HepG2 (cell line): ENCODE measurements at regions not wholly inside any gene's neighbourhood (a gene's known extent, or its start where the extent isn't known, plus 50 kb on each side); places are given as distances from the start of the nearest gene placed in this dataset.

Experiments used
- ATAC-seq: fragments of 200-7000 bp; cut with Tn5 transposase; 3 replicates; pipeline ENCODE4 v1.9.1; 2020; ENCODE audit warnings: mild to moderate bottlenecking, moderate library complexity
- BruUV-seq: library from RNA; stranded (reverse); fragments of 400-500 nt; replicated peaks from 2 replicates; lab custom pipeline; 2021; lab: Mats Ljungman, UMichigan
- CTCF ChIA-PET: fragments of 300-600 bp; formaldehyde crosslinking; extraction: SDS; loops from one replicate; lab custom pipeline; 2021; ENCODE audit warnings: low total read pairs, inconsistent platforms, low intra/inter-chr PET ratio; lab: Yijun Ruan, JAX
- POLR2A ChIA-PET: fragments of 350-600 bp; sonication (Branson Sonifier 250); formaldehyde crosslinking; loops from one replicate; lab custom pipeline; 2020; ENCODE audit warnings: antibody characterized with exemption, inconsistent platforms; lab: Yijun Ruan, JAX
- DNase-seq: peaks from one replicate; pipeline ENCODE4 v3.0.0-alpha.2; 2015; ENCODE audit warnings: low spot score
- FAIRE-seq: peaks from 3 replicates; lab custom pipeline; 2011; peaks lifted over from hg19 to GRCh38; lab: Jason Lieb, UNC
- H2AFZ ChIP-seq: one replicate; pipeline ENCODE4 v1.6.1; 2011; ENCODE audit warnings: low read length, inconsistent platforms
- H3K27ac ChIP-seq: fragments of 300-600 bp; 3 replicates; pipeline ENCODE4 v1.8.0; 2011; ENCODE audit warnings: mixed run types, mild to moderate bottlenecking, mixed read lengths, low read length, inconsistent platforms; ENCODE audit not compliant: insufficient read depth; ENCODE audit errors: extremely low read length
- H3K27me3 ChIP-seq, 2 experiments: fragments of 200-600 bp in 1 of 2; 2 replicates in 1 of 2; 3 replicates in 1 of 2; pipeline versions ENCODE4 v1.6.0 to v1.8.0; 2011; ENCODE audit warnings: low read length in 2 of 2, mild to moderate bottlenecking in 2 of 2, moderate library complexity in 2 of 2, inconsistent platforms in 1 of 2; ENCODE audit not compliant: insufficient read depth in 2 of 2, control insufficient read depth in 1 of 2
- H3K36me3 ChIP-seq, 2 experiments: fragments of 200-600 bp in 1 of 2; replicated peaks in 1 of 2; 2 replicates in 1 of 2; 3 replicates in 1 of 2; pipeline versions ENCODE4 v1.5.1 to v1.8.0; 2011; ENCODE audit warnings: low read length in 2 of 2, inconsistent platforms in 1 of 2; ENCODE audit not compliant: insufficient read depth in 2 of 2, control insufficient read depth in 1 of 2
- H3K4me1 ChIP-seq: 2 replicates; pipeline ENCODE4 v1.5.1; 2012; ENCODE audit warnings: low read length, inconsistent platforms; ENCODE audit not compliant: insufficient read depth
- H3K4me2 ChIP-seq: 2 replicates; pipeline ENCODE4 v1.6.0; 2011; ENCODE audit warnings: low read depth, low read length, inconsistent platforms
- H3K4me3 ChIP-seq, 3 experiments: fragments of 200-600 bp in 1 of 3; sonication (generic), shearing (Covaris generic) in 1 of 3; replicated peaks in 1 of 3; 2 replicates each; pipeline ENCODE4 v1.5.1; 2011 to 2016; ENCODE audit warnings: low read length in 3 of 3, inconsistent platforms in 2 of 3, low read depth in 2 of 3, mild to moderate bottlenecking in 2 of 3, control low read depth in 1 of 3, mixed read lengths in 1 of 3; ENCODE audit not compliant: insufficient read depth in 1 of 3
- H3K79me2 ChIP-seq: one replicate; pipeline ENCODE4 v1.6.1; 2011; ENCODE audit warnings: low read length, inconsistent platforms; ENCODE audit not compliant: insufficient read depth
- H3K9ac ChIP-seq: 2 replicates; pipeline ENCODE4 v1.6.0; 2011; ENCODE audit warnings: mild to moderate bottlenecking, low read depth, low read length, inconsistent platforms; ENCODE audit not compliant: insufficient read depth
- H3K9me3 ChIP-seq: 2 replicates; pipeline ENCODE4 v1.5.1; 2012; ENCODE audit warnings: mild to moderate bottlenecking, low read length
- H4K20me1 ChIP-seq: 2 replicates; pipeline ENCODE4 v1.6.0; 2011; ENCODE audit warnings: inconsistent platforms, mild to moderate bottlenecking, low read length, moderate library complexity; ENCODE audit not compliant: insufficient read depth
- ARID2 ChIP-seq: sonication (generic); formaldehyde crosslinking; IDR thresholded peaks from 2 replicates; pipeline ENCODE4 v1.8.1; 2022; ENCODE audit warnings: mild to moderate bottlenecking, missing genetic modification reagents, borderline replicate concordance
- ELF4 ChIP-seq: sonication (generic); formaldehyde crosslinking; IDR thresholded peaks from 2 replicates; pipeline ENCODE4 v1.5.0; 2020; ENCODE audit warnings: missing genetic modification reagents, mild to moderate bottlenecking, moderate library complexity, borderline replicate concordance
- GZF1 ChIP-seq: sonication (generic); formaldehyde crosslinking; IDR thresholded peaks from 2 replicates; pipeline ENCODE4 v1.5.1; 2020; ENCODE audit warnings: mild to moderate bottlenecking, missing genetic modification reagents
- SALL1 ChIP-seq: sonication (generic); formaldehyde crosslinking; IDR thresholded peaks from 2 replicates; pipeline ENCODE4 v1.8.0; 2022; ENCODE audit warnings: mild to moderate bottlenecking, missing genetic modification reagents
- SOX6 ChIP-seq, 2 experiments: fragments of 450-650 bp in 1 of 2; sonication (generic) in 1 of 2; formaldehyde crosslinking in 1 of 2; IDR thresholded peaks; 2 replicates each; pipeline versions ENCODE4 v1.4.0 to v1.6.1; 2017 to 2020; ENCODE audit warnings: antibody characterized with exemption in 1 of 2, mild to moderate bottlenecking in 1 of 2, missing genetic modification reagents in 1 of 2
- ZNF781 ChIP-seq: sonication (generic); formaldehyde crosslinking; IDR thresholded peaks from 2 replicates; pipeline ENCODE4 v1.5.1; 2020; ENCODE audit warnings: borderline replicate concordance, mild to moderate bottlenecking, missing genetic modification reagents; ENCODE audit errors: not compliant biosample characterization
- WGBS: methylation state at CpG from one replicate; pipeline ENCODE4 v1.1.6; 2017; ENCODE audit warnings: low lambda C conversion rate; 5-methylcytosine and 5-hydroxymethylcytosine counted together
- in situ Hi-C: cut with HindIII; loops from 2 replicates; pipeline ENCODE4 v1.10.0; 2017; ENCODE audit warnings: low pct_unique_long_range_greater_than_20kb; ENCODE audit not compliant: extremely low pct_ligation_motif_present
- intact Hi-C: fragments of 100-400 bp; cut with micrococcal nuclease; formaldehyde crosslinking; loops from one replicate; pipeline ENCODE4 v1.10.0; 2022; ENCODE audit not compliant: unreplicated experiment
- TF ChIP-seq, protein P1 (sequence below): sonication (generic); formaldehyde crosslinking; IDR thresholded peaks from 2 replicates; pipeline ENCODE4 v1.5.1; 2020; ENCODE audit warnings: mild to moderate bottlenecking, missing genetic modification reagents, borderline replicate concordance
- TF ChIP-seq, protein P2 (sequence below): sonication (generic); formaldehyde crosslinking; IDR thresholded peaks from 2 replicates; pipeline ENCODE4 v1.4.0; 2020; ENCODE audit warnings: mild to moderate bottlenecking, low read depth, missing genetic modification reagents

DNA sequence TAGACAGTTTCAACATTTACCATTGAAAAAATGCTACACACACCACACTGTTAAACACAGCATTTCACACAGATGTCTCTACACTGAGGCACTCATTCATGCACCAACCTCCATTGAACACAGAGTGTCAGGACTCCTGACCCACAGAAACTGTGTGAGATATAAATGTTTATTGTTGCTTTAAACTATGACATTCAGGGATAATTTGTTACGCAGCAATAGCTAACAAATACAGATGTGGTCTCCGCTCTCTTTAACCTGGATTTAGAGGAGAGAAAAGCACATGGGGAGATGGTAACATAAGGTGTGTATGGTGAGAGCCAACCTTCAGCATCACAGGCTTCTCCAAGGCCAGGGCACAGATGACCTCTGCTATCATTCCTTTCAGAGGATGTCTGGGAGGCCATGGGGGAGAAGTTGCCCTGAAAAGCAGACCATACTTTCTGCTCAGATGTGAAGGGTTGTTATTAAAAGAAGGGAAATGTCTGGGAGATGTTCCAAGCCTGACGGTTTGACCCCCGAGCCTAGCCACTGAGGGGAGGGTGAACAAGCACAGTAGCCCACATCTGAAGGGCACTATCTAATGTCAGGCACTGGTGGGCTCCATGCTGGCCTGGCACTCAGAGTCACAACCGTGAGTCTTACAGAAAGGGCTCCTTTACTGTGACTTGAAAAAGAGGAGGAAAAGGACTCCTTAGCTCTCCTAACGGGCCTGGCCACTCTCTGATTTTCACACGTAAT lies 284.5 kb upstream of the TLE3 start:
- no peaks in the 10 kb centered on the region for H3K9me3 ChIP-seq
- ChIA-PET CTCF (no interaction called here), POLR2A (no interaction called here)
- no peak overlapping the region for H2AFZ ChIP-seq
- H3K9ac ChIP-seq = no peak overlapping the region
- no peaks in the 10 kb centered on the region for H3K4me1 ChIP-seq
- DNase-seq (no peak), ATAC-seq (no peak), FAIRE-seq (no peak)
- no TSS peak for BruUV-seq
- H3K36me3 ChIP-seq = no peaks in the 10 kb centered on the region
- no peaks in the 10 kb centered on the region for H3K79me2 ChIP-seq
- H3K4me2 ChIP-seq = no peak overlapping the region
- intact Hi-C loops = no loop called here
- in situ Hi-C loops = no loop called here
- no peak overlapping the region for H3K4me3 ChIP-seq
- no peak overlapping the region for H3K27ac ChIP-seq
- H3K27me3 ChIP-seq = peaks cover 2 to 12% of the 10 kb centered on the region in 2 experiments; a peak in 4 of 5 replicates
- TF ChIP-seq GZF1 (no peak), ZNF781 (CRISPR knock-in tag) (no peak), SALL1 (CRISPR knock-in tag) (no peak), SOX6 (IDR thresholded peaks at IDR 0.05) (no peak), SOX6 (CRISPR knock-in tag; IDR thresholded peaks at IDR 0.05) (no peak), ARID2 (CRISPR knock-in tag) (no peak), ELF4 (CRISPR knock-in tag) (no peak)
- TF ChIP-seq, protein P1, sequence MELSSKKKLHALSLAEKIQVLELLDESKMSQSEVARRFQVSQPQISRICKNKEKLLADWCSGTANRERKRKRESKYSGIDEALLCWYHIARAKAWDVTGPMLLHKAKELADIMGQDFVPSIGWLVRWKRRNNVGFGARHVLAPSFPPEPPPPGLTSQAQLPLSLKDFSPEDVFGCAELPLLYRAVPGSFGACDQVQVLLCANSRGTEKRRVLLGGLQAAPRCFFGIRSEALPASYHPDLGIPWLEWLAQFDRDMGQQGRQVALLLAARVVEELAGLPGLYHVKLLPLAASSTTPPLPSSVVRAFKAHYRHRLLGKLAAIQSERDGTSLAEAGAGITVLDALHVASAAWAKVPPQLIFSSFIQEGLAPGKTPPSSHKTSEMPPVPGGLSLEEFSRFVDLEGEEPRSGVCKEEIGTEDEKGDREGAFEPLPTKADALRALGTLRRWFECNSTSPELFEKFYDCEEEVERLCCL = no peak
- TF ChIP-seq, protein P2, sequence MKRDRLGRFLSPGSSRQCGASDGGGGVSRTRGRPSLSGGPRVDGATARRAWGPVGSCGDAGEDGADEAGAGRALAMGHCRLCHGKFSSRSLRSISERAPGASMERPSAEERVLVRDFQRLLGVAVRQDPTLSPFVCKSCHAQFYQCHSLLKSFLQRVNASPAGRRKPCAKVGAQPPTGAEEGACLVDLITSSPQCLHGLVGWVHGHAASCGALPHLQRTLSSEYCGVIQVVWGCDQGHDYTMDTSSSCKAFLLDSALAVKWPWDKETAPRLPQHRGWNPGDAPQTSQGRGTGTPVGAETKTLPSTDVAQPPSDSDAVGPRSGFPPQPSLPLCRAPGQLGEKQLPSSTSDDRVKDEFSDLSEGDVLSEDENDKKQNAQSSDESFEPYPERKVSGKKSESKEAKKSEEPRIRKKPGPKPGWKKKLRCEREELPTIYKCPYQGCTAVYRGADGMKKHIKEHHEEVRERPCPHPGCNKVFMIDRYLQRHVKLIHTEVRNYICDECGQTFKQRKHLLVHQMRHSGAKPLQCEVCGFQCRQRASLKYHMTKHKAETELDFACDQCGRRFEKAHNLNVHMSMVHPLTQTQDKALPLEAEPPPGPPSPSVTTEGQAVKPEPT (CRISPR knock-in tag) = no peak
- WGBS = 39% methylated on average over 7 of the region's 7 CpGs
- H4K20me1 ChIP-seq = no peaks in the 10 kb centered on the region
